OCI-LY3 (cell line): ENCODE measurements at regions not wholly inside any gene's neighbourhood (a gene's known extent, or its start where the extent isn't known, plus 50 kb on each side); places are given as distances from the start of the nearest gene placed in this dataset.

ENCODE experiments used
- EZH2phosphoT487 ChIP-seq: fragments of 200-600 bp; shearing (Covaris generic); IDR thresholded peaks from 2 replicates; pipeline ENCODE4 v1.6.1; 2018; ENCODE audit warnings: antibody characterized with exemption, mixed run types, low read depth
- TF ChIP-seq, protein P1 (sequence below): fragments of 200-600, 300-600 bp; sonication (generic); IDR thresholded peaks from 2 replicates; pipeline ENCODE4 v1.5.1; 2014; ENCODE audit warnings: antibody characterized with exemption, low read length, low read depth

DNA sequence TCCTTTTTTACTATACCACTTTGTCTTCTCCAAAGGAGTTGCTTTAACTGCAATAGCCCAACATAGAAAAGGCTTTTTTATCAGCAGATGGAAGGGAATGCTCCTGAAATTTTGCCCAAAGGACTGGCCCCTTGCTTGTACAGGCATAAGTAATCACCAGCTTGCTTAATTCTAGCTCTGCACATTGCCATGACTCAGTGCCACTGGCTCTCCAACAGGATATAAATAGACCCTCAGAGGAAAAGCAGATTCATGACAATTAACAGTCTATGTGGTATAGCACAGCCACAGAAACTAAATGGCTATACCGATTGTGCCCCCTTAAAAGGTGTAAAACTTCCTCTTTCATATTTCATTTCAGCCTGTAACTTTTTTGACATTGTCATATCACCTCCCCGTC is 227.0 kb downstream of the ZNF608 start:
- TF ChIP-seq, protein P1, sequence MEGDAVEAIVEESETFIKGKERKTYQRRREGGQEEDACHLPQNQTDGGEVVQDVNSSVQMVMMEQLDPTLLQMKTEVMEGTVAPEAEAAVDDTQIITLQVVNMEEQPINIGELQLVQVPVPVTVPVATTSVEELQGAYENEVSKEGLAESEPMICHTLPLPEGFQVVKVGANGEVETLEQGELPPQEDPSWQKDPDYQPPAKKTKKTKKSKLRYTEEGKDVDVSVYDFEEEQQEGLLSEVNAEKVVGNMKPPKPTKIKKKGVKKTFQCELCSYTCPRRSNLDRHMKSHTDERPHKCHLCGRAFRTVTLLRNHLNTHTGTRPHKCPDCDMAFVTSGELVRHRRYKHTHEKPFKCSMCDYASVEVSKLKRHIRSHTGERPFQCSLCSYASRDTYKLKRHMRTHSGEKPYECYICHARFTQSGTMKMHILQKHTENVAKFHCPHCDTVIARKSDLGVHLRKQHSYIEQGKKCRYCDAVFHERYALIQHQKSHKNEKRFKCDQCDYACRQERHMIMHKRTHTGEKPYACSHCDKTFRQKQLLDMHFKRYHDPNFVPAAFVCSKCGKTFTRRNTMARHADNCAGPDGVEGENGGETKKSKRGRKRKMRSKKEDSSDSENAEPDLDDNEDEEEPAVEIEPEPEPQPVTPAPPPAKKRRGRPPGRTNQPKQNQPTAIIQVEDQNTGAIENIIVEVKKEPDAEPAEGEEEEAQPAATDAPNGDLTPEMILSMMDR: no peak
- no peak for TF ChIP-seq EZH2phosphoT487
